Stomach smooth muscle (tissue), 2 donors: ENCODE measurements at regions not wholly inside any gene's neighbourhood (a gene's known extent, or its start where the extent isn't known, plus 50 kb on each side); places are given as distances from the start of the nearest gene placed in this dataset.

Experiments used
- H3K27ac ChIP-seq: one replicate; pipeline ENCODE4 v1.7.0; 2013; ENCODE audit warnings: mild to moderate bottlenecking, low read length, inconsistent platforms
- H3K27me3 ChIP-seq, 2 donors: one replicate each; pipeline ENCODE4 v1.7.0; 2013; ENCODE audit warnings: low read length in 2 of 2; ENCODE audit not compliant: insufficient read depth in 2 of 2, control insufficient read depth in 1 of 2
- H3K36me3 ChIP-seq, 2 donors: one replicate each; pipeline ENCODE4 v1.7.0; 2013; ENCODE audit warnings: low read length in 2 of 2; ENCODE audit not compliant: control insufficient read depth in 2 of 2, insufficient read depth in 2 of 2
- H3K4me1 ChIP-seq: one replicate; pipeline ENCODE4 v1.7.0; 2013; ENCODE audit warnings: low read length; ENCODE audit not compliant: control insufficient read depth, insufficient read depth
- H3K4me3 ChIP-seq, 2 donors: one replicate each; pipeline ENCODE4 v1.7.0; 2013; ENCODE audit warnings: low read length in 2 of 2
- H3K9ac ChIP-seq, 2 donors: one replicate each; pipeline ENCODE4 v1.7.0; 2013; ENCODE audit warnings: low read length in 2 of 2, mild to moderate bottlenecking in 1 of 2
- H3K9me3 ChIP-seq, 2 donors: one replicate each; pipeline ENCODE4 v1.7.0; 2013; ENCODE audit warnings: low read length in 2 of 2; ENCODE audit not compliant: control insufficient read depth in 2 of 2
- donor health status: healthy.
- donor health status: Pancreatic carcinoma.

GRCh38 chr4:184541907-184542306 lies 67.6 kb upstream of the IRF2 start:
- H3K4me3 ChIP-seq: no peak overlapping the region
- H3K27ac ChIP-seq: no peak overlapping the region

GRCh38 chr4:184540307-184540706 lies 66.0 kb upstream of the IRF2 start:
- Histone ChIP-seq H3K4me1 (peaks cover 6% of the 10 kb centered on the region), H3K9ac (no peak overlapping the region), H3K9me3 (peaks cover 0 to 1% of the 10 kb centered on the region in 2 donors), H3K27me3 (no peaks in the 10 kb centered on the region), H3K27ac (no peak overlapping the region), H3K4me3 (no peak overlapping the region), H3K36me3 (no peaks in the 10 kb centered on the region)

More at GRCh38 chr4:184541907-184542306, 67.6 kb upstream of the IRF2 start:
- no peaks in the 10 kb centered on the region for H3K27me3 ChIP-seq
- peaks cover 0 to 3% of the 10 kb centered on the region in 2 donors for H3K9me3 ChIP-seq
- H3K4me1 ChIP-seq: no peaks in the 10 kb centered on the region
- no peaks in the 10 kb centered on the region for H3K36me3 ChIP-seq
- no peak overlapping the region for H3K9ac ChIP-seq

- peaks cover 8% of the 10 kb centered on the region for H3K4me1 ChIP-seq
- H3K9me3 ChIP-seq: no peaks in the 10 kb centered on the region
- no peaks in the 10 kb centered on the region for H3K27me3 ChIP-seq
- peak overlapping the region; percentile 79 to 90 for H3K4me3 ChIP-seq
- H3K27ac ChIP-seq: peak overlapping the region; percentile 96
- no peaks in the 10 kb centered on the region for H3K36me3 ChIP-seq
- peak overlapping the region; percentile 94 to 98 for H3K9ac ChIP-seq
These were observed 63.8 kb upstream of the IRF2 start for GRCh38 chr4:184538023-184538599.

GRCh38 chr4:184537269-184538022 lies 63.1 kb upstream of the IRF2 start:
- Histone ChIP-seq H3K9me3 (no peaks in the 10 kb centered on the region), H3K36me3 (no peaks in the 10 kb centered on the region), H3K27me3 (no peaks in the 10 kb centered on the region), H3K9ac (peak overlapping the region; percentile 94 to 98), H3K4me3 (peak overlapping the region; percentile 79 to 90), H3K27ac (peak overlapping the region; percentile 96), H3K4me1 (peaks cover 8% of the 10 kb centered on the region)

GRCh38 chr4:184536881-184537248 lies 62.5 kb upstream of the IRF2 start:
- Histone ChIP-seq H3K36me3 (no peaks in the 10 kb centered on the region), H3K9me3 (no peaks in the 10 kb centered on the region), H3K4me3 (peak overlapping the region; percentile 79 to 90), H3K9ac (peak overlapping the region; percentile 94 to 98), H3K4me1 (peaks cover 8% of the 10 kb centered on the region), H3K27ac (peak overlapping the region; percentile 96), H3K27me3 (no peaks in the 10 kb centered on the region)

- Histone ChIP-seq H3K4me1 (peaks cover 8% of the 10 kb centered on the region), H3K9ac (peak overlapping the region; percentile 94 to 98), H3K4me3 (peak overlapping the region; percentile 79 to 90), H3K27me3 (no peaks in the 10 kb centered on the region), H3K36me3 (no peaks in the 10 kb centered on the region), H3K27ac (peak overlapping the region; percentile 96), H3K9me3 (no peaks in the 10 kb centered on the region)
These were observed 61.9 kb upstream of the IRF2 start for GRCh38 chr4:184536065-184536880.

- H3K27ac ChIP-seq: no peak overlapping the region
- no peak overlapping the region for H3K9ac ChIP-seq
- peaks cover 8% of the 10 kb centered on the region for H3K4me1 ChIP-seq
- H3K9me3 ChIP-seq: no peaks in the 10 kb centered on the region
- no peaks in the 10 kb centered on the region for H3K36me3 ChIP-seq
- H3K27me3 ChIP-seq: no peaks in the 10 kb centered on the region
- H3K4me3 ChIP-seq: no peak overlapping the region
These were observed 60.4 kb upstream of the IRF2 start for GRCh38 chr4:184534511-184535391.

- no peak overlapping the region for H3K27ac ChIP-seq
- H3K9ac ChIP-seq: no peak overlapping the region
- no peak overlapping the region for H3K4me3 ChIP-seq
- H3K4me1 ChIP-seq: peaks cover 8% of the 10 kb centered on the region
- no peaks in the 10 kb centered on the region for H3K27me3 ChIP-seq
- no peaks in the 10 kb centered on the region for H3K9me3 ChIP-seq
- no peaks in the 10 kb centered on the region for H3K36me3 ChIP-seq
These were observed 59.6 kb upstream of the IRF2 start for GRCh38 chr4:184533908-184534307.

GRCh38 chr4:184531008-184531407 lies 56.7 kb upstream of the IRF2 start:
- H3K4me1 ChIP-seq: peaks cover 2% of the 10 kb centered on the region
- no peak overlapping the region for H3K4me3 ChIP-seq
- no peak overlapping the region for H3K9ac ChIP-seq
- H3K27me3 ChIP-seq: no peaks in the 10 kb centered on the region
- H3K36me3 ChIP-seq: no peaks in the 10 kb centered on the region
- H3K27ac ChIP-seq: no peak overlapping the region
- H3K9me3 ChIP-seq: no peaks in the 10 kb centered on the region

- Histone ChIP-seq H3K36me3 (no peaks in the 10 kb centered on the region), H3K4me3 (no peak overlapping the region), H3K9me3 (no peaks in the 10 kb centered on the region), H3K27ac (no peak overlapping the region), H3K27me3 (no peaks in the 10 kb centered on the region), H3K4me1 (peaks cover 2% of the 10 kb centered on the region), H3K9ac (no peak overlapping the region)
These were observed 54.9 kb upstream of the IRF2 start for GRCh38 chr4:184529283-184529682.
